ENCODE measurements at regions not wholly inside any gene's neighbourhood (a gene's known extent, or its start where the extent isn't known, plus 50 kb on each side); places are given as distances from the start of the nearest gene placed in this dataset.

DNA sequence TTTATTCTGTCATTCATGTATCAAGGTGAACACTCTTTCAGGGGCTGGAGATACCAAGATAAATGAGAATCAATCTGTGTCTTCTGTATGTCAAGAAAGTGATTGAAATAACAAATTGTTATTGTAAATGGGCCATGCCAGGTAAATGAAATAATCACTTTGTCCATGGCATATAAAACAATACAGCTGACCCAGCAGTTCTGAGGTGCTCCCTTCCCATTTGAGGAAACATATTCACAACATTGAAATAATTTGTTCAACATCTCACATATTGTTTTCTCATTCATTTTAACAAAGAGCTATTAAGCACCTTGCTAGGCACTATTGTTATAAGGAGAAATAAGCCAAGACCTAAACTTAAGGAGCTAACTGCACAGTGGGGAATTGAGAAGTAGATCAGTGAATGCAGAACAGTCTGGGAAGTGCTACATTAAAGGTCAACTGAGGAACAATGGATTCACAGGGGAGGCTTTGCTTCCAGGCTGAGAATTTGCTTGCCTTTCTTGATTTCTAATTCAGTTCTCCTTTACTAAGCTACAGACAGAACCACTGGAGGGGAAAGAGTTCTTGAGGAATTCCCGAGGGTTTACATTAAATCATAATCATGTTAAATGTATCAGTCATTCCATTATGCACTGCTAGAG, 806.3 kb upstream of the ARPP21 start:
- TF ChIP-seq, protein P1, sequence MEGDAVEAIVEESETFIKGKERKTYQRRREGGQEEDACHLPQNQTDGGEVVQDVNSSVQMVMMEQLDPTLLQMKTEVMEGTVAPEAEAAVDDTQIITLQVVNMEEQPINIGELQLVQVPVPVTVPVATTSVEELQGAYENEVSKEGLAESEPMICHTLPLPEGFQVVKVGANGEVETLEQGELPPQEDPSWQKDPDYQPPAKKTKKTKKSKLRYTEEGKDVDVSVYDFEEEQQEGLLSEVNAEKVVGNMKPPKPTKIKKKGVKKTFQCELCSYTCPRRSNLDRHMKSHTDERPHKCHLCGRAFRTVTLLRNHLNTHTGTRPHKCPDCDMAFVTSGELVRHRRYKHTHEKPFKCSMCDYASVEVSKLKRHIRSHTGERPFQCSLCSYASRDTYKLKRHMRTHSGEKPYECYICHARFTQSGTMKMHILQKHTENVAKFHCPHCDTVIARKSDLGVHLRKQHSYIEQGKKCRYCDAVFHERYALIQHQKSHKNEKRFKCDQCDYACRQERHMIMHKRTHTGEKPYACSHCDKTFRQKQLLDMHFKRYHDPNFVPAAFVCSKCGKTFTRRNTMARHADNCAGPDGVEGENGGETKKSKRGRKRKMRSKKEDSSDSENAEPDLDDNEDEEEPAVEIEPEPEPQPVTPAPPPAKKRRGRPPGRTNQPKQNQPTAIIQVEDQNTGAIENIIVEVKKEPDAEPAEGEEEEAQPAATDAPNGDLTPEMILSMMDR (IDR thresholded peaks at IDR 0.05) = no peak
- TF ChIP-seq POLR2A (IDR thresholded peaks at IDR 0.05) = no peak

All from Peyer's patch (tissue), 4 donors.